NCI-H2227 (cell line): ENCODE measurements at regions not wholly inside any gene's neighbourhood (a gene's known extent, or its start where the extent isn't known, plus 50 kb on each side); places are given as distances from the start of the nearest gene placed in this dataset.

ENCODE experiments used
- DNase-seq: peaks from one replicate; lab custom pipeline; 2025; ENCODE audit not compliant: unreplicated experiment; lab: John Stamatoyannopoulos, UW

- DNase-seq: no peak
These were observed 136.1 kb upstream of the FAM83B start for GRCh38 chr6:54710456-54710855.

DNA sequence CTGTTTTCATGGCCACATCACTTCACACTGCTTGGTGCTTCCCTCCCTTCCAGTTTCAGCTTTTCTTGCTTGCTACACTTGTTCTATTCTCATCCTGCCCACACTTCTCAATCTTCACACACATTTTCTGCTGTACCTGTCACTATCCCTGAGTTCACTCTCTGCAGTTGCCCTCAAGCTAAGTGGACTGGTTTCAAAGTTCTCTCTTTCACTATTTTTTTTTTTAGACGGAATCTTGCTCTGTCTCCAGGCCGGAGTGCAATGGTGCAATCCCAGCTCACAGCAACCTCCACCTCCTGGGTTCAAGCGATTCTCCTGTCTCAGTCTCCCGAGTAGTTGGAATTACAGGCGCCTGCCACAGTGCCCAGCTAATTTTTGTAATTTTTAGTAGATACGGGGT lies 130.6 kb upstream of the FAM83B start:
- no peak for DNase-seq

DNA sequence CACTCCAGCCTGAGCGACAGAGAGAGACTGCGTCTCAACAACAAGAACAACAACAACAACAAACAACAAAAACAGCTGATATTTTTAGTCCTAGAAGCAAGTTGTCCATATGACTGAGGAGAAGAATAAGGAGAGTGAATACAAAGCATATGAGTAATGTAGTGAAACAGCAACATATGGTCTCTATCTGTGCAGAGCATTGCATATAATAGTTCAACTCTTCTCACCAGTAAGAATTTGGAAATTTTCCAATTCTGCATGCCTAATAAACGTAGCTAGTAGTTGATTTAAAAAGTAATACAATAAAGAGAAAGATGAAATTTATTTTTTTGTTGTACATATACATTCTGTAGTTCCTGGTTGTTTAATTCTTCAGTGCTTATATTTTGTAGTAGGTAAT lies 129.7 kb upstream of the FAM83B start:
- DNase-seq: no peak

- DNase-seq: peak; percentile 27
These were observed 128.6 kb upstream of the FAM83B start for GRCh38 chr6:54717849-54718455.

DNA sequence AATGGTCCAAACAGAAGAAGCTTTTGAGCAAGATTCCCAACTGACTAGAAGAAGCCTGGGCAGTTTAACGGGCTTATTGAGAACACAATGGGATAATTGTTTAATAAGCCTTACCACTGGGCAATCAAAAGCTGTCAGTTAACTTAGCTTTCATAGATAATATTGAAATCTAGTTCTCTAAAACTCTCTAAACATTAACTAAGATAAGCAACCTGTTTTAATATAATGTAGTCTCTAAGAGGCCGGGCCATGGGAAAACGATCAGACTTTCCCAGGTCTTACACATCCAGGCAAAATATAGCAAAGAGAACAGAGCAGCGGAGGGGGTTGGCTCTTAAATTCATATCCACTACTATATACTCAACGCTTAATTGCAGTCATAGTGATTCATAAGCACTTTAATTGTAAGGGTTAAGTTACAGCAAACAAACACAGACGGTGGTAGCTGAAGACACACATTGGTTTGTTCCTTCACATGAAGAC lies 128.0 kb upstream of the FAM83B start:
- DNase-seq: no peak

DNA sequence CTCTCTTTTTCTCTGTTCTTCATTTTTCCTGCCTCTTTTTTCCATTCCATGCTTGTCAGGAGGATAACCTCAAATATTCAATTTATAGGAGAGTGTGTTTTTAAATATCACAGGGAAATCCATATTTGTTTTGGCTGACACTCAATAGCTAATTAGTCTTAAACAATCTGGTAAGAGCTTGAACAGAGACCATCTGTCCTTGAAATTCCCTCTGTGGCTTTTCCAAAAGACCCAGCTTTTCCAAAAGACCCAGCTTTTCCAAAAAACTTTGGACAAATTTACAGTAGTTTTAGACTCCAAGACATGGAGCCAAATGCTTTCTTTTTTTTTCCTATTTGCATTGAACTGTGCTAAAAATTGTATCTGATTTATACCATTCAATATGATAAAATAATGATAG lies 127.4 kb upstream of the FAM83B start:
- DNase-seq: no peak

- DNase-seq: no peak
These were observed 126.9 kb upstream of the FAM83B start for GRCh38 chr6:54719633-54720032.

- DNase-seq: no peak
These were observed 124.2 kb upstream of the FAM83B start for GRCh38 chr6:54722328-54722727.

DNA sequence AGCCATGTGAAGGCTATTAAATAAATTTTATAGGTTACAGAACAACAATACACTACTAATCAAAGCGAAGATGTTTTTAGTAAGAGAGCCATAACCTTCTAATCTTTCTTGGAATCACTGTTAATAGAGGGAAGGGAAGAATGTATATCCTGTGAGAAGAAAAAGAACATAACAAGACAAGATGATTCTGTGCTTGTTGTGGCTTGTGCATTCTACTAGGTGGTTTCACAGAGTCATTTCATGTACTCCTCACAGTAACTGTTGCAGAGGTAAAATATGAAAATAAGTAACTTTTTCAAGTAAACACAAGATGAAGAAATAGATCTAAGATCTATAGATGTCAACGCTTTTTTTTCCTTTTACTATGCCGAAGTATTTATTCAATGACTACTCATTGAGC lies 116.9 kb upstream of the FAM83B start:
- no peak for DNase-seq

- no peak for DNase-seq
These were observed 115.6 kb upstream of the FAM83B start for GRCh38 chr6:54730767-54731630.

DNA sequence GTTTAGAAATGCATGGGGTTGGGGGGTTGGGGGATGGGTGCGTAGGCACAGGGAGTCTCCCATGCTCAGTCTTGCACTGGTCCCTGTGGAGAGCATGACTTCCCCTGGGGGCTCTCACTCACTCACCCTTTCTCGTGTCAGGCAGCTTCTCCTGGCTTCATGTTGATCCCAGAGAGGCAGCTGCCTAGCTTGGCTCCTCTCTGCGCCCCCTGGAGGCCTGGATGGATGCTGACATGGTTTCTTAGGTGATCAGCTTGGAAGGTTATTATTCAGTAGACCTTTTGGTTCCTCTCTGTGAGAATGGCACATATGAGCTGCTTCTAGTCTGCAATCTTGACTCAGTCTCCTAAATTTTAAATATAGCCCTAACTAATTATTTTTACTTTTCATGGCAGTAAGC lies 109.3 kb upstream of the FAM83B start:
- no peak for DNase-seq

- no peak for DNase-seq
These were observed 98.6 kb upstream of the FAM83B start for GRCh38 chr6:54747955-54748354.

DNA sequence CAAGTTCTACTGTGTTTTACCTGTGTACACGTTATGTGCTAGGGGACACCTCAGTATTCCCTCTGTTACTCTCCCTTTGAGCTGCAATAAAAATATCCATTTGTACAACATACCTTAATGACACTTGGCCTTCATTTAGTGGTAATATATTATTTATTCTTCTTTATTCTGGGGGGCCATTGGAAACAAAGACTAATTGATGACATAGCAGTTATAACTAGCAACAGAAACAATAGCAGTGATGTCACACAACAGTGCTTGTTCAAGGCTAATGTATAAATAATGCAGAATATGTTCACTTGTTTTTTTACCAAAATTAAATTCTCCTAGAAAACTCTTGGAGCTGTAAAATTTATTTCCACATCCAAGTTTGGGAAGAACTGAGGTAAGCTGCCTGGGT lies 92.2 kb upstream of the FAM83B start:
- DNase-seq: no peak

GRCh38 chr6:54758340-54758739 lies 88.2 kb upstream of the FAM83B start:
- DNase-seq: no peak

GRCh38 chr6:54768494-54768893 lies 78.1 kb upstream of the FAM83B start:
- no peak for DNase-seq

DNA sequence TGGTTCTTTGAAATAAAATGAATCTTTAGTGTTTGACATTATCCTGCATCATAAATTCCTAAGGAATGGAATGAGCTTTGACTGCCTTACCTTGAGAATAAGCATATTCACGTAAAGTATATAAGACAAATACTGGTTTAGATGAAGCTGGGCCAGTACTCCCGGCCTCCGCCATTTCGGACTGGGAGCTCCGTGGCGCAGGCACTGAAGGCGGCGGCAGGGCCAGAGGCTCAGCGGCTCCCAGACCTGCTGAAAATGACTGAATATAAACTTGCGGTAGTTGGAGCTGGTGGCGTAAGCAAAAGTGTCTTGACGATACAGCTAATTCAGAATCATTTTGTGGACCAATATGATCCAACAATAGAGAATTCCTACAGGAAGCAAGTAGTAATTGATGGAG lies 76.2 kb upstream of the FAM83B start:
- DNase-seq: no peak

- no peak for DNase-seq
These were observed 74.6 kb upstream of the FAM83B start for GRCh38 chr6:54771968-54772367.

DNA sequence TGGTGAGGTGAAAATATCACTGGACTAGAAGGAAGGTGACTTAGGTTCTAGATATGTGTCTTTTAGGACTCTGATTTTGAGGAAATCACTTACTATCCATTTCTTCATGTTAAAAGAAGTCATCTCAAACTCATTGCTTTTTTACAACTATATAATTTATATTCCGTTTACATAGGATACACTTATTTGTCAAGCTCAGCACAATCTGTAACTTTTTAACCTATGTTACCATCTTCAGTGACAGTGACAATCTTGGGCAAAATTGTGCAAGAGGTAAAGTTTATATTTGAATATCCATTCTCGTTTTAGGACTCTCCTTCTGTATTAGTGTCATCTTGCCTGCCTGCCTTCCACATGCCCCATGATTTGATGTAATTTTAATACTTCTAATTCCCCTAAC lies 74.0 kb upstream of the FAM83B start:
- no peak for DNase-seq

DNA sequence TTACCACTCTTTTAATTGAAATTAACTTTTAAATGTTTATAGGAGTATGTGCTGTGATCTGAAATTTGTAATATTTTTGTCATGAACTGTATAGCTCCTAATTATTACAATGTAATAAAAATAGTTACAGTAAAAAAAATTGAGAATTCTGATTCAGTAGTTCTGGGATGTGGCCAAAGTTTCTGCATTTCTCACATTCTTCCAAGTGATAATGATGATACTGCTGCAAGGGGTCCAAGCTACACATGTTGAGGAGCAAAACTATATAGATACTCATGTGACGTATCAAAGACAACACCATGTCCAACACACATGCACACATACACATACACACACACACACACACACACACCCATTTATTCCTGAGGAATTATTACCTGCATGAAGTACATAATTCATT lies 71.0 kb upstream of the FAM83B start:
- no peak for DNase-seq

- no peak for DNase-seq
These were observed 69.7 kb upstream of the FAM83B start for GRCh38 chr6:54776891-54777290.

DNA sequence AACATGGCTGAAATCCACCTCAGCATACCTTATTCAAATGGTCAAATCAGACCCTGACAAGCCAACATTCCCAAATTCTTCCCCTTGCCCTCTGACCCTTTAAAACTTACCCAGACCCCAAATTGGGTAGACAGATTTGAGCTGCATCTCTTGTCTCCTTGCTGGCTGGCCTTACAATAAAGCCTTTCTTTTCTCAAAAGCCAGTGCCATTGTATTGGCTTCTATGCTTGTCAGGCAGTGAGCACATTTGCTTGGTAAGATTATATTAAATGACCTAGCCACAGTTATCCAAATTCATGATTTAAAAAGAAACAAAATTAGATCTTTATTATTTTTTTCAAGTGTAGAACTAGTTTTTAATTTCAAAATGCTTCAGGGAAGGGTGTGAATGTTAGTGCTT lies 67.8 kb upstream of the FAM83B start:
- DNase-seq: no peak

DNA sequence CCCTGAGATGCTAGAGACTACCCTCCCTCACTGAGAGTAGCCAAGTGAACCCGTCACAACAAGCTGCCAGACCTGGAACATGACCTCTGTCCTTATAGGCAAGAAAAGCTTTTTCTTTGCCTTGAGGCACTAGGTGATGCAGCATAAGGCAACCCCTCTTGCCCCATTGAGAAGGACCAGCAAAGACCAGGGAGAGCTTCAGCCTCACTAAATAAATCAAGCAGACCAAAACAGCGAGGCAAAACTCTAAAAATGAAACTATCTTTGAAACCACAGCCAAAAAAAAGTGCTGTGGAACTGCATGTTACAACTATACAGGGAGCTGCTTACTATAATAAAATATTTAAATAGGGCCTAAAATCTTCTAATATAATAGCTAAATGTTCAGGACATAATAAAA lies 62.6 kb upstream of the FAM83B start:
- no peak for DNase-seq

- DNase-seq: no peak
These were observed 60.4 kb upstream of the FAM83B start for GRCh38 chr6:54786154-54786553.
